ENCODE measurements at regions not wholly inside any gene's neighbourhood (a gene's known extent, or its start where the extent isn't known, plus 50 kb on each side); places are given as distances from the start of the nearest gene placed in this dataset.

- Histone ChIP-seq H3K9me3 (replicated peaks in 1 of 11) (peaks cover 0 to 26% (median 7%) of the 10 kb centered on the region in 11 experiments; a peak in 11 of 22 replicates), H3K4me3 (no peak overlapping the region), H3K4me1 (no peaks in the 10 kb centered on the region), H3K27ac (no peak overlapping the region), H3K27me3 (no peaks in the 10 kb centered on the region), H3K4me2 (no peak overlapping the region), H4K20me1 (no peaks in the 10 kb centered on the region), H3K36me3 (no peaks in the 10 kb centered on the region), H3K9ac (no peak overlapping the region)
- TF ChIP-seq Cebpa-rat (IDR thresholded peaks at IDR 0.05) = no peak
These were observed 228.5 kb upstream of the SESN3 start for GRCh38 chr11:95459291-95460042.

- TF ChIP-seq Cebpa-rat (IDR thresholded peaks at IDR 0.05) = no peak
- H3K27ac ChIP-seq = no peak overlapping the region
- H3K4me2 ChIP-seq = no peak overlapping the region
- H3K4me1 ChIP-seq = no peaks in the 10 kb centered on the region
- no peaks in the 10 kb centered on the region for H3K36me3 ChIP-seq
- H3K27me3 ChIP-seq = no peaks in the 10 kb centered on the region
- no peaks in the 10 kb centered on the region for H4K20me1 ChIP-seq
- peaks cover 0 to 26% (median 7%) of the 10 kb centered on the region in 11 experiments; a peak in 11 of 22 replicates for H3K9me3 ChIP-seq (replicated peaks in 1 of 11)
- no peak overlapping the region for H3K9ac ChIP-seq
- no peak overlapping the region for H3K4me3 ChIP-seq
These were observed 225.9 kb upstream of the SESN3 start for GRCh38 chr11:95456714-95457491.

- H3K27ac ChIP-seq = no peak overlapping the region
- peaks cover 0 to 12% (median 4%) of the 10 kb centered on the region in 11 experiments; a peak in 9 of 22 replicates for H3K9me3 ChIP-seq (replicated peaks in 1 of 11)
- no peak overlapping the region for H3K4me2 ChIP-seq
- H3K4me1 ChIP-seq = no peaks in the 10 kb centered on the region
- TF ChIP-seq Cebpa-rat (IDR thresholded peaks at IDR 0.05) = no peak
- no peaks in the 10 kb centered on the region for H4K20me1 ChIP-seq
- no peak overlapping the region for H3K4me3 ChIP-seq
- H3K9ac ChIP-seq = no peak overlapping the region
- H3K36me3 ChIP-seq = no peaks in the 10 kb centered on the region
- no peaks in the 10 kb centered on the region for H3K27me3 ChIP-seq
These were observed 224.4 kb upstream of the SESN3 start for GRCh38 chr11:95455228-95455970.

- Histone ChIP-seq H3K4me3 (no peak overlapping the region), H3K4me2 (no peak overlapping the region), H3K27ac (no peak overlapping the region), H3K9ac (no peak overlapping the region), H3K27me3 (no peaks in the 10 kb centered on the region), H3K9me3 (replicated peaks in 1 of 11) (no peaks in the 10 kb centered on the region), H3K4me1 (no peaks in the 10 kb centered on the region), H3K36me3 (no peaks in the 10 kb centered on the region), H4K20me1 (no peaks in the 10 kb centered on the region)
- TF ChIP-seq Cebpa-rat (IDR thresholded peaks at IDR 0.05) = no peak
These were observed 222.7 kb upstream of the SESN3 start for GRCh38 chr11:95453616-95454171.

GRCh38 chr11:95451682-95452081, 220.7 kb upstream of the SESN3 start:
- no peak overlapping the region for H3K9ac ChIP-seq
- H3K4me1 ChIP-seq = no peaks in the 10 kb centered on the region
- no peak overlapping the region for H3K4me3 ChIP-seq
- no peak overlapping the region for H3K27ac ChIP-seq
- H4K20me1 ChIP-seq = no peaks in the 10 kb centered on the region
- no peaks in the 10 kb centered on the region for H3K9me3 ChIP-seq (replicated peaks in 1 of 11)
- no peaks in the 10 kb centered on the region for H3K36me3 ChIP-seq
- TF ChIP-seq Cebpa-rat (IDR thresholded peaks at IDR 0.05) = no peak
- H3K27me3 ChIP-seq = no peaks in the 10 kb centered on the region
- H3K4me2 ChIP-seq = no peak overlapping the region

GRCh38 chr11:95451261-95451660, 220.3 kb upstream of the SESN3 start:
- Histone ChIP-seq H3K9ac (no peak overlapping the region), H3K27me3 (no peaks in the 10 kb centered on the region), H3K4me3 (no peak overlapping the region), H4K20me1 (no peaks in the 10 kb centered on the region), H3K36me3 (no peaks in the 10 kb centered on the region), H3K9me3 (replicated peaks in 1 of 11) (no peaks in the 10 kb centered on the region), H3K4me1 (no peaks in the 10 kb centered on the region), H3K4me2 (no peak overlapping the region), H3K27ac (no peak overlapping the region)
- TF ChIP-seq Cebpa-rat (IDR thresholded peaks at IDR 0.05) = no peak

GRCh38 chr11:95450547-95451123, 219.6 kb upstream of the SESN3 start:
- Histone ChIP-seq H4K20me1 (no peaks in the 10 kb centered on the region), H3K4me3 (no peak overlapping the region), H3K36me3 (no peaks in the 10 kb centered on the region), H3K9me3 (replicated peaks in 1 of 11) (no peaks in the 10 kb centered on the region), H3K27ac (no peak overlapping the region), H3K4me2 (no peak overlapping the region), H3K4me1 (no peaks in the 10 kb centered on the region), H3K27me3 (no peaks in the 10 kb centered on the region), H3K9ac (no peak overlapping the region)
- no peak for TF ChIP-seq Cebpa-rat (IDR thresholded peaks at IDR 0.05)

- H4K20me1 ChIP-seq = no peaks in the 10 kb centered on the region
- H3K27me3 ChIP-seq = no peaks in the 10 kb centered on the region
- H3K4me3 ChIP-seq = no peak overlapping the region
- no peak overlapping the region for H3K27ac ChIP-seq
- no peak overlapping the region for H3K9ac ChIP-seq
- peaks cover 0 to 9% (median 0%) of the 10 kb centered on the region in 11 experiments; a peak in 2 of 22 replicates for H3K9me3 ChIP-seq (replicated peaks in 1 of 11)
- H3K36me3 ChIP-seq = no peaks in the 10 kb centered on the region
- TF ChIP-seq Cebpa-rat (IDR thresholded peaks at IDR 0.05) = no peak
- no peak overlapping the region for H3K4me2 ChIP-seq
- H3K4me1 ChIP-seq = no peaks in the 10 kb centered on the region
These were observed 214.8 kb upstream of the SESN3 start for GRCh38 chr11:95445746-95446333.

All from BLaER1 treated with 17β-estradiol and CSF1 and Interleukin-3, amounts not matched to agents 10 nM and 100 nM (cell line).